GM13977 (cell line): ENCODE measurements at regions not wholly inside any gene's neighbourhood (a gene's known extent, or its start where the extent isn't known, plus 50 kb on each side); places are given as distances from the start of the nearest gene placed in this dataset.

Experiments used
- DNase-seq: peaks from one replicate; pipeline ENCODE4 v3.0.0; 2012; ENCODE audit warnings: low spot score
- CTCF ChIP-seq: IDR thresholded peaks from 2 replicates; pipeline ENCODE4 v1.5.1; 2012; ENCODE audit warnings: mild to moderate bottlenecking, control low read depth; ENCODE audit not compliant: insufficient read depth; ENCODE audit errors: extremely low read depth, missing control alignments
- in situ Hi-C: fragments of 300-500 bp; cut with MboI; formaldehyde crosslinking; loops from one replicate; pipeline ENCODE4 v1.12.0; 2022; ENCODE audit warnings: low sequenced_read_pairs, low pct_unique_long_range_greater_than_20kb, mixed read lengths, inconsistent platforms; ENCODE audit not compliant: unreplicated experiment

DNA sequence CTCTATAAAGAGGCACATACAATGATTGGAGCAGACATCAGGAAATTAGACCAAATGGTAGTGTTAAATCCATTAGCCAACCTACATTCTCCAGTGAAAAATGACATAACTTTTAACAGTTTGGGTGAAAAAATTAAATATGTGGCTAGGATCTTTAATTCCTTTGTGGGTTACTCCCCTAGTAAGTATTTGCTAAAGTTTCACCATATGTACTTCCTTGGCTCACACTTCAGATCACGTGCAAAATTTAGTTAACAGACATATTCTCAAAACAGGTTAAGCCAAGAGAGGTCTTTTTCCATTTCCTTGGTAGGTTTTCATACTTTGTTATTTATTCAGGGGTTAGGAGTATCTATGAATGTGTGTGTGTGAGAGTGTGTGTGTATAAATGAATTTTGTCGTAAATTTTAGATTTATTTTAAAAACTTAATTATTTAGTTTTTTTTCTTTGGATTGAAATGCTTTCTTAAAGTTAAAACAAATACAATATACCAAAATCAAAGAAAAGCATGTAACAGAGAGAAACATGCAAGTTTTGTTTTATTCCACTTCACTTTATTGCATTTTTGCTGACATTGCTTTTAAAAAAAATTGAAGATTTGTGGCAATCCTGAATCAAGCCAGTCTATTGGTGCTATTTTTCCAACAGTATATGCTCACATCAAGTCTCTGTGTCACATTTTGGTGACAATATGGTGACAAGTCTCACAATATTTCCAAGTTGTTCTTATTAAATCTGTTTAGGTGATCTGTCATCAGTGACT is 258.7 kb downstream of the FLRT2 start:
- DNase-seq: no peak
- TF ChIP-seq CTCF: no peak
- in situ Hi-C loops: no loop called here

DNA sequence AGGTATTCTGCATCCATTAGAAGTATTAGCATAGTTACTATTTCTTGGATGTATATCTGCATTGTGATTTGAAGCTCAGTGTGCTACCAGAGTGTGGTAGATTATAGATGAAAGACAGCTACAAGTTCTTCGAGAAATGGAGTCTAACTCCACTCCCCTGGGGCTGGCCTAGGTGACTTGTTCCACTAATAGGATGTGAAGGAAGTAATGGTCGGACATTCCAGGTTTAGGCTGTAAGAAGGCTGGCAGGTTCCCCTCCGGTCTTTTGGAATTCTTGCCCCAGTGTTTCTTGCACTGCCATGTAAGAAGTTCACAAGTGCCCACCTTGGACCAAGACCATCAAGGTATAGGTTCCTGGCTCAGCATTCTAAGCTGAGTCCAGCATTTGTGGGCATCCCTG is 236.4 kb downstream of the FLRT2 start:
- in situ Hi-C loops: no loop called here
- DNase-seq: no peak
- TF ChIP-seq CTCF: no peak

DNA sequence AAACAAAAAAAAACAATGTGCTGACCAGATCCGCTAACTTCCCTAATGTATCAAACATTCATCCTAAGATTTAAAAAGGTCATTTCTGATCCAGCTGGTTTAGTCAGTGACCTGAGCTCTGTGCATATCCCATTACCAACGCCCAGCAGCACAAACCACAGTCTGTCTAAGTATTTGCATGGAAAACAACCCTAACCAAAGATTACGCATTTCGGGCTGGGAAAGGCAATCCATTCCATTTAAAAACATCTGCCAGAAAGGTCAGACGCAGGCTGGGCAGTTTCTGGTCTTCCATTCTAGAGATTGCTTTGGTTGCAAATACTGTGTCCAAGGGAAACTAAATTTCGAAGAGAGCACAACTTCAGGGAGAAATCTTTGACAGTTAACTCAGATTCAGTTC is 234.9 kb downstream of the FLRT2 start:
- no peak for TF ChIP-seq CTCF
- in situ Hi-C loops: no loop called here
- DNase-seq: no peak

DNA sequence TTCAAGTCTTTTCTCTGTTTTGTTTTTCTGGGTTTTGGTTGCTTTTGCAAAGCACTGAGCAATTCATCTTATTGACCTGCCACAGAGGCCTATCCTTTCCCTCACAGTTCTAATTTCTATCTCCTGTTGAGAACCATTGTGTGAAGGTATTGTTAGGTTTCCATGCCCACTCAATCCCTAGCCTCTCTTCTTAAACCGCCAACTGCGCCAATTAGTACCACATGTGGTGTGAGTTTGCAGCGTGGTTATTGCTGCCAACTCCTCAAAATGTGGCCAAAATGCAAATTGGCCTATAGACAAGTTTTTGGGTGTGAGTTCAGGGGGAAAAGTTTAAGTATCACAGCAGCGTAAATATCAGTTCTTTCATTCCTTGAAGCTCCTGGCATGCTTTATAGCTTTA is 232.6 kb downstream of the FLRT2 start:
- no peak for DNase-seq
- TF ChIP-seq CTCF: no peak
- in situ Hi-C loops: no loop called here

DNA sequence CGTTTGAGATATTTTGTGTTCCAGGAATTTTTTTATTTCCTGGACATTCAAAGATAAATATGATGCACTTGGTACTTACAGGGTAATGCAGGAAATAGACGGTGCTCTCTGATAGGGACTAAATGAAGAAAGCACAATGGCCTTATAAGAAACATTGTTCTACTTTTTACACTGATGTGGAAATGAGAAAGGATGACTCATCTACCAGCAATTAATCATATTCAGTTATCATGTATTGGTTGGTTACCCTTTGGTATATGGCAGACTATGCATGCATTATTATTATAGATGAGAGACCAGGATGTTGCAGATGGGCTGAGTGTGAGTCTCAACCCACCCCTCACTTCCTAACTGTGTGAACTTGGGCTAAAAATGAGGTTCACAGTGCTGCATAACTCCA is 222.2 kb downstream of the FLRT2 start:
- in situ Hi-C loops: no loop called here
- no peak for TF ChIP-seq CTCF
- no peak for DNase-seq

DNA sequence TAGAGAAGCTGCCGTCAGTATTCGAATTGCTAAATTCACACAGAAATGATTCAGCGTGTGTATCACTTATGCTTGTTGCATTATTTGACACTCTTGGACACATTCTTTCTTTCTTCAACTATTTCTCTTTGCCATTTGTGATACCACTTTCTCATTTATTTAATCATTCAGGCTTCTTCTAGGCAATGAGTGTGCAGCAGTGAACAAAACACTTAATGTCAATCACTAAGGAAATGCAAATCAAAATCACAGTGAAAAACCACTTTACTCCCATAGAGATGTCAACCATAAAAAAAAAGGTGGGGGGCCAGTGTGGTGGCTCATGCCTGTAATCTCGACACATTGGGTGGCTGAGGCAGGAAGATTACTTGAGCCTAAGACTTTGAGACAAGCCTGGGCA is 214.6 kb downstream of the FLRT2 start:
- no peak for TF ChIP-seq CTCF
- in situ Hi-C loops: no loop called here
- DNase-seq: no peak
